Colonic mucosa (tissue), 4 donors: ENCODE measurements at regions not wholly inside any gene's neighbourhood (a gene's known extent, or its start where the extent isn't known, plus 50 kb on each side); places are given as distances from the start of the nearest gene placed in this dataset.

Experiments used
- DNase-seq: peaks from one replicate; pipeline ENCODE4 v3.0.0-alpha.2; 2020
- H3K27ac ChIP-seq: fragments of 200-600 bp; one replicate; pipeline ENCODE4 v1.8.0; 2021
- H3K27me3 ChIP-seq: fragments of 200-600 bp; one replicate; pipeline ENCODE4 v1.8.0; 2021
- H3K36me3 ChIP-seq: fragments of 200-600 bp; one replicate; pipeline ENCODE4 v1.8.0; 2021
- H3K4me1 ChIP-seq: fragments of 200-600 bp; one replicate; pipeline ENCODE4 v1.8.0; 2021; ENCODE audit warnings: mild to moderate bottlenecking
- H3K4me3 ChIP-seq: fragments of 200-600 bp; one replicate; pipeline ENCODE4 v1.8.0; 2021
- H3K9ac ChIP-seq, 2 donors: one replicate each; pipeline ENCODE4 v1.7.0; 2013; ENCODE audit warnings: control low read depth in 2 of 2, low read depth in 2 of 2, low read length in 2 of 2
- H3K9me3 ChIP-seq: fragments of 200-600 bp; one replicate; pipeline ENCODE4 v1.8.0; 2021
- intact Hi-C: fragments of 100-400 bp; cut with DNase I; formaldehyde crosslinking; loops from one replicate; pipeline ENCODE4 v1.14.1; 2022
- TF ChIP-seq, protein P1 (sequence below): fragments of 200-600 bp; IDR thresholded peaks from one replicate; pipeline ENCODE4 v1.8.0; 2022; ENCODE audit warnings: antibody characterized with exemption, mild to moderate bottlenecking
- donor health status: healthy.
- donor health status: DM: no; HTN: no; CAD: no.
- donor health status: DM: no; HTN: no; CAD: no.

DNA sequence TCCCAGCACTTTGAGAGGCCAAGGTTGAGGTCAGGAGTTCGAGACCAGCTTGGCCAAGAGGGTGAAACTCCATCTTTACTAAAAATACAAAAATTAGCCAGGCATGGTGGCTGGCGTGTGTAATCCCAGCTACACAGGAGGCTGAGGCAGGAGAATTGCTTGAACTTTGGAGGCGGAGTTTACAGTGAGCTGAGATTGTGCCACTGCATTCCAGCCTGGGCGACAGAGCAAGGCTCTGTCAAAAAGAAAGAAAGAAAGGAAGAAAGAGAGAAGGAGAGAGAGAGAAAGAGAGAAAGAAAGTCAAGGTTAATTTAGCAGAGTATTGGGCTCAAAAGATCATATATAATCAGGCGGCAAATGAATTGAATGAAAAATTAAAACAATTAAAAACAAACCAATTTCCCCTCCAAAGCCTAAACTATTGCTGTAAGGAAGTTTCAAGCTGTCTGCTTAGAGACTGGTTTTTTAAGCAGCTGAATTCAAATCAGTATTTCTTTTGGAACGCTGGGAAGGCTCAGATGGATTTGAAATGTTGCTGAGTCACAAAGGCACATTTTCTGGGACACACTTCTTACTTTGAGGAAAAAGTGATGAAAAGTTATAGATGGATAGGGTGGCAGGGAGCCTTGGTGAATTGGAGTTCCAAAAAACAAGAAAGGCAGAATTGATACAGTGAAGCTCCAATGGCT is 81.3 kb upstream of the BHLHE40 start:
- H3K4me1 ChIP-seq = no peaks in the 10 kb centered on the region
- no peaks in the 10 kb centered on the region for H3K9me3 ChIP-seq
- H3K9ac ChIP-seq = no peak overlapping the region
- TF ChIP-seq, protein P1, sequence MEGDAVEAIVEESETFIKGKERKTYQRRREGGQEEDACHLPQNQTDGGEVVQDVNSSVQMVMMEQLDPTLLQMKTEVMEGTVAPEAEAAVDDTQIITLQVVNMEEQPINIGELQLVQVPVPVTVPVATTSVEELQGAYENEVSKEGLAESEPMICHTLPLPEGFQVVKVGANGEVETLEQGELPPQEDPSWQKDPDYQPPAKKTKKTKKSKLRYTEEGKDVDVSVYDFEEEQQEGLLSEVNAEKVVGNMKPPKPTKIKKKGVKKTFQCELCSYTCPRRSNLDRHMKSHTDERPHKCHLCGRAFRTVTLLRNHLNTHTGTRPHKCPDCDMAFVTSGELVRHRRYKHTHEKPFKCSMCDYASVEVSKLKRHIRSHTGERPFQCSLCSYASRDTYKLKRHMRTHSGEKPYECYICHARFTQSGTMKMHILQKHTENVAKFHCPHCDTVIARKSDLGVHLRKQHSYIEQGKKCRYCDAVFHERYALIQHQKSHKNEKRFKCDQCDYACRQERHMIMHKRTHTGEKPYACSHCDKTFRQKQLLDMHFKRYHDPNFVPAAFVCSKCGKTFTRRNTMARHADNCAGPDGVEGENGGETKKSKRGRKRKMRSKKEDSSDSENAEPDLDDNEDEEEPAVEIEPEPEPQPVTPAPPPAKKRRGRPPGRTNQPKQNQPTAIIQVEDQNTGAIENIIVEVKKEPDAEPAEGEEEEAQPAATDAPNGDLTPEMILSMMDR = no peak
- intact Hi-C loops = loop anchor here (10.0 kb wide), 1 partner anchor 67 kb away; no protein-coding TSS in a partner anchor
- H3K4me3 ChIP-seq = no peak overlapping the region
- H3K27me3 ChIP-seq = no peaks in the 10 kb centered on the region
- DNase-seq = no peak
- no peaks in the 10 kb centered on the region for H3K36me3 ChIP-seq
- H3K27ac ChIP-seq = no peak overlapping the region

- no peaks in the 10 kb centered on the region for H3K9me3 ChIP-seq
- no peaks in the 10 kb centered on the region for H3K4me1 ChIP-seq
- H3K36me3 ChIP-seq = no peaks in the 10 kb centered on the region
- DNase-seq = no peak
- H3K9ac ChIP-seq = no peak overlapping the region
- H3K27ac ChIP-seq = no peak overlapping the region
- H3K4me3 ChIP-seq = no peak overlapping the region
- intact Hi-C loops = loop anchor here (10.0 kb wide), 1 partner anchor 66 kb away; no protein-coding TSS in a partner anchor
- H3K27me3 ChIP-seq = no peaks in the 10 kb centered on the region
- TF ChIP-seq, protein P1 = no peak
These were observed 80.6 kb upstream of the BHLHE40 start for GRCh38 chr3:4898454-4899313.

DNA sequence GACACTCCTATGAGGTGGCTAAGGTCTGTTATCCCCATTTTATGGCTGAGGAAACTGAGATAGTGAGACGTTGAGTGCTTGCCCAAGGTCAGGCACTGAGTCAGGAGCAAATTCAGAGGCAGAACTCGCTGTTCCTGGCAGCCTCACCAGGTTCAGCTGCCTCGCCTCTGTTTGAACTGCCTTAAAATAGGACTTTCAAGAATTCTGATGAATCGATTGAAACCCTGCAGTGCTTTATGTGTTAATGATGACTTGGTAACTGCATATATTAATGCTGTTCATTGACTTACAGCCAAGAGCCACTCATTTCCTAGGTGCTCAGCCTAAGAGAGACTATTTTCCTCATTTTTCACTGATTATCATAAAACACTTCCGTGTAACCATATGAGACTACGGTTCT is 79.5 kb upstream of the BHLHE40 start:
- Histone ChIP-seq H3K9me3 (no peaks in the 10 kb centered on the region), H3K36me3 (no peaks in the 10 kb centered on the region), H3K4me1 (no peaks in the 10 kb centered on the region), H3K9ac (no peak overlapping the region), H3K4me3 (no peak overlapping the region), H3K27ac (no peak overlapping the region), H3K27me3 (no peaks in the 10 kb centered on the region)
- intact Hi-C loops = loop anchor here (10.0 kb wide), 1 partner anchor 65 kb away; no protein-coding TSS in a partner anchor
- peak; percentile 28 for DNase-seq
- TF ChIP-seq, protein P1 = no peak

DNA sequence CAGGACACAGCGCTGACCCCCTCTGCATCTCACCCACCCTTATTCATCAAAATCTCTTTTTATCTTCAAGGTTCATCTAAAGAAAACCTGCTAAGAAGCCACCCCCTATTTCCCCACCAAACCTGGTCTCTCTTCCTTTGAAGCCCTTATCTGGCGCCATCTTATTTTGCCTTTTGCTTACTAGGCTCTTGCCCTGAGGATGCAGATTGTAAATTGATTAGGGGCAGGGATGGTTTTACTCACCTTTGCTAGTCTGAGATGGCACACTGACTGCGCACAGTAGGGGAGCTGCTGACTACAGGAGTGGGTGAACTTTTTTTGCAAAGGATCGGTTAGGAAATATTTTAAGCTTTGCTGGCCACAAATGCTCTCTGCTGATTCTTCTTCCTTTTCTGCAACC is 78.9 kb upstream of the BHLHE40 start:
- Histone ChIP-seq H3K4me1 (no peaks in the 10 kb centered on the region), H3K27ac (no peak overlapping the region), H3K4me3 (no peak overlapping the region), H3K9ac (no peak overlapping the region), H3K36me3 (no peaks in the 10 kb centered on the region), H3K27me3 (no peaks in the 10 kb centered on the region), H3K9me3 (no peaks in the 10 kb centered on the region)
- no peak for DNase-seq
- TF ChIP-seq, protein P1 = no peak
- intact Hi-C loops = no loop called here

DNA sequence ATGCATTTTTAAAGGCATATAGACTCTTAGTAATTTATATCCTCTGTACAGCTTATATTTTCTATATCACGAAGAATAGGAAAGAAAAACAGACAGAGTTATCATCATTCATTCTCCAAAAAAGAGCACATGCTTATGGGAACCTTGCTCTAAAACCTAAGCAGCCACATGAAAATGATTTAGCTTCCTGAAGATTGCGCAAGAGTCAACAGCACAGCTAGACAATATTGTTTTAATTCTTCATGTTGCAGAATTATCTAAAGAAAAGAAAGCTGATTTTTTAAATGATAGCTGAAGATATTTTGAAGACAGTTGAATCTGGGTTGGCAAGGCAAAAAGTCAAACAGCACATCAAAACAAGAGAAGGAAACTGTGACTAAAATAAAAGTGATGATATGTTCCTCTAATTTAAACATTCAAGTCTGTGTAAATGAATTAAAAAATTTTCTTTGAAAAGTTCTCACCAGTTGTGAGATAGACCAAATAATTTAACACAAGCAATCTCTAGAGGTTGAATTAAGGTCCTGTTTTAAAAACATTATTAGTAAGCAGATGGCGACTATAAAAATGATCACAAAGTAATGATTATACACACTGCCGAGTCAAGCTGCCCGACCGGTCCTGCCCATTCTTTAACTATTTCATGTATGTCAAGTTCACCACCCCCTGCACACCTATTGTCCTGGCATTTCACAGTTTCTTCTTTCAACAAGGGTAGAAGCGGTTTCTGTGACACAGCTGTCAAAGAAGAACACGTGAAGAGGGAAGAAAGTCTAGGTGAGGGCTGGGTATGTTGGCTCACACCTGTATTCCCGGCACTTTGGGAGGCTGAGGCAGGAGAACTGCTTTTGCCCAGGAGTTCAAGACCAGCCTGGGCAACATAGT is 74.2 kb upstream of the BHLHE40 start:
- Histone ChIP-seq H3K9ac (no peak overlapping the region), H3K27ac (no peak overlapping the region), H3K4me3 (no peak overlapping the region), H3K36me3 (no peaks in the 10 kb centered on the region), H3K27me3 (no peaks in the 10 kb centered on the region), H3K4me1 (no peaks in the 10 kb centered on the region), H3K9me3 (no peaks in the 10 kb centered on the region)
- TF ChIP-seq, protein P1 = no peak
- intact Hi-C loops = no loop called here
- DNase-seq = peak; percentile 29
